ENCODE measurements at regions not wholly inside any gene's neighbourhood (a gene's known extent, or its start where the extent isn't known, plus 50 kb on each side); places are given as distances from the start of the nearest gene placed in this dataset.
A peak's percentile ranks its signal among the peaks of the same experiment; 100 is the strongest.
"Not testable (repeated sequence)": the region's sequence is repeated elsewhere in the genome, so short reads cannot be mapped to it uniquely, and the experiment has no call there.

GRCh38 chr17:6373599-6373998, 61.3 kb downstream of the AIPL1 start:
- not testable (repeated sequence) for ATAC-seq

- ATAC-seq = peak; percentile 88
Measured at GRCh38 chr17:6366221-6366666, 68.7 kb downstream of the AIPL1 start.

- peak; percentile 58 for ATAC-seq
Measured at GRCh38 chr17:6365200-6365943, 69.5 kb downstream of the AIPL1 start.

- ATAC-seq = no peak
Measured at GRCh38 chr17:6361733-6362132, 73.2 kb downstream of the AIPL1 start.

- ATAC-seq = no peak
Measured at GRCh38 chr17:6358131-6358530, 76.8 kb downstream of the AIPL1 start.

- ATAC-seq = no peak
Measured at GRCh38 chr17:6356562-6356961, 78.4 kb downstream of the AIPL1 start.

GRCh38 chr17:6355196-6355595, 79.7 kb downstream of the AIPL1 start:
- ATAC-seq = no peak

- ATAC-seq = no peak
Measured at GRCh38 chr17:6352801-6353560, 81.9 kb downstream of the AIPL1 start.

GRCh38 chr17:6352016-6352415, 82.9 kb downstream of the AIPL1 start:
- no peak for ATAC-seq

- no peak for ATAC-seq
Measured at GRCh38 chr17:6350806-6351205, 84.1 kb downstream of the AIPL1 start.

GRCh38 chr17:6348891-6349290, 86.0 kb downstream of the AIPL1 start:
- ATAC-seq = no peak

- no peak for ATAC-seq
Measured at GRCh38 chr17:6347776-6348175, 87.1 kb downstream of the AIPL1 start.

- ATAC-seq = no peak
Measured at GRCh38 chr17:6346986-6347385, 87.9 kb downstream of the AIPL1 start.

GRCh38 chr17:6346156-6346786, 88.7 kb downstream of the AIPL1 start:
- ATAC-seq = no peak

- ATAC-seq = no peak
Measured at GRCh38 chr17:6343736-6344135, 91.2 kb downstream of the AIPL1 start.

- no peak for ATAC-seq
Measured at GRCh38 chr17:6343191-6343590, 91.7 kb downstream of the AIPL1 start.

- no peak for ATAC-seq
Measured at GRCh38 chr17:6340708-6341107, 94.2 kb downstream of the AIPL1 start.

- ATAC-seq = no peak
Measured at GRCh38 chr17:6334386-6334785, 100.5 kb downstream of the AIPL1 start.

GRCh38 chr17:6330936-6331335, 104.0 kb downstream of the AIPL1 start:
- no peak for ATAC-seq

- no peak for ATAC-seq
Measured at GRCh38 chr17:6328279-6328678, 106.6 kb downstream of the AIPL1 start.

GRCh38 chr17:6327007-6327406, 107.9 kb downstream of the AIPL1 start:
- ATAC-seq = peak; percentile 44

- no peak for ATAC-seq
Measured at GRCh38 chr17:6326483-6326882, 108.4 kb downstream of the AIPL1 start.

- ATAC-seq = no peak
Measured at GRCh38 chr17:6325741-6326140, 109.2 kb downstream of the AIPL1 start.

- ATAC-seq = no peak
Measured at GRCh38 chr17:6325051-6325450, 109.9 kb downstream of the AIPL1 start.

All from esophagus mucosa (tissue), 1 donor.